CD4-positive, alpha-beta T cell (primary cell): ENCODE measurements at regions not wholly inside any gene's neighbourhood (a gene's known extent, or its start where the extent isn't known, plus 50 kb on each side); places are given as distances from the start of the nearest gene placed in this dataset.

Experiments
- ATAC-seq: fragments of 200-7000 bp; cut with Tn5 transposase; one replicate; pipeline ENCODE4 v1.10.0; 2022; ENCODE audit warnings: mild to moderate bottlenecking; ENCODE audit not compliant: poor library complexity
- CTCF ChIA-PET: fragments of 350-600 bp; sonication (Branson Sonifier 250); formaldehyde crosslinking; loops from one replicate; lab custom pipeline; 2021; ENCODE audit warnings: antibody characterized with exemption, inconsistent platforms; lab: Charles Lee
- POLR2A ChIA-PET: fragments of 350-600 bp; sonication (Branson Sonifier 250); formaldehyde crosslinking; loops from one replicate; lab custom pipeline; 2021; ENCODE audit warnings: antibody characterized with exemption, inconsistent platforms; lab: Charles Lee
- DNase-seq, 14 experiments: peaks; one replicate each; pipeline ENCODE4 v3.0.0-alpha.2; 2013 to 2020; ENCODE audit warnings: mixed read lengths in 2 of 14
- H3K27ac ChIP-seq, 2 donors: one replicate each; pipeline versions ENCODE4 v1.5.1 to v1.7.0; 2013; ENCODE audit warnings: low read length in 2 of 2, low read depth in 1 of 2, mild to moderate bottlenecking in 1 of 2
- H3K27me3 ChIP-seq, 2 experiments: 1 replicate in 1 of 2; 2 replicates in 1 of 2; pipeline versions ENCODE4 v1.6.1 to v1.7.0; 2013; ENCODE audit warnings: low read length in 2 of 2, control low read depth in 1 of 2, mild to moderate bottlenecking in 1 of 2, moderate library complexity in 1 of 2; ENCODE audit not compliant: insufficient read depth in 2 of 2, control insufficient read depth in 1 of 2
- H3K36me3 ChIP-seq: one replicate; pipeline ENCODE4 v1.6.1; 2013; ENCODE audit warnings: low read length, control low read depth; ENCODE audit not compliant: insufficient read depth
- H3K4me1 ChIP-seq: one replicate; pipeline ENCODE4 v1.6.1; 2013; ENCODE audit warnings: low read length, control low read depth; ENCODE audit not compliant: insufficient read depth
- H3K4me3 ChIP-seq: one replicate; pipeline ENCODE4 v1.5.1; 2013; ENCODE audit warnings: mild to moderate bottlenecking, low read length, moderate library complexity
- H3K9me3 ChIP-seq, 2 experiments: 1 replicate in 1 of 2; 2 replicates in 1 of 2; pipeline versions ENCODE4 v1.6.1 to v1.7.0; 2013; ENCODE audit warnings: low read length in 2 of 2, mild to moderate bottlenecking in 2 of 2, control low read depth in 1 of 2, moderate library complexity in 1 of 2; ENCODE audit not compliant: control insufficient read depth in 1 of 2, insufficient read depth in 1 of 2
- H3K27ac Mint-ChIP-seq: one replicate; pipeline ENCODE4 v1.8.0; 2020; ENCODE audit warnings: mixed read lengths
- H3K27me3 Mint-ChIP-seq: one replicate; pipeline ENCODE4 v1.8.0; 2021; ENCODE audit warnings: mixed read lengths
- H3K36me3 Mint-ChIP-seq: one replicate; pipeline ENCODE4 v1.8.0; 2021; ENCODE audit warnings: low read depth, mixed read lengths
- H3K4me1 Mint-ChIP-seq: one replicate; pipeline ENCODE4 v1.8.0; 2021; ENCODE audit warnings: low read depth, mixed read lengths
- H3K4me3 Mint-ChIP-seq: one replicate; pipeline ENCODE4 v1.8.0; 2020; ENCODE audit warnings: mild to moderate bottlenecking, mixed read lengths
- H3K9me3 Mint-ChIP-seq: one replicate; pipeline ENCODE4 v1.8.0; 2020; ENCODE audit warnings: mixed read lengths
- intact Hi-C, 2 experiments: fragments of 100-400 bp; cut with DNase I in 1 of 2; cut with micrococcal nuclease in 1 of 2; formaldehyde crosslinking; loops; one replicate each; pipeline versions ENCODE4 v1.15.1 to v1.9.0; 2023 to 2025; cut with DNase I, micrococcal nuclease
- TF ChIP-seq, protein P1 (sequence below): fragments of 200-600 bp; IDR thresholded peaks from one replicate; pipeline ENCODE4 v1.8.0; 2022; ENCODE audit warnings: antibody characterized with exemption, mild to moderate bottlenecking

DNA sequence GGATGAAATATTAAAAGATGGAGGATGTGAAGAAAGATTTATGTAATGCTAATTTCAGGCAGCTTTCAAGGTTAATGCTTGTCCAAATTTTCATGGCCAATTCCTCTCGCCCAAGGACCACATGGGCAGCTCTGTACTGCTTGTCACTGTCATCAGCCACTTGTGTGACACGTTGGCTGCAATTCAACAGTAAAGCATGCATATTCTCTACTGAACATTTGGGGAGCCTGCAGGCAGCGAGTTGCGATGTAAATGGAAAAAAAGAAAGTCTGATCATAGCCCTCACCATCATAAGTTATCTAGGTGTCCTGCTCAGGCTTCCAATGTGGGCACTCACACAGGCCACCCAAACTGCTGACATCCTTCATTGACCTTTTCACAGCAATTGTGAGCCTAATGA, 1026.8 kb upstream of the NR2F2 start:
- no peak overlapping the region for H3K4me3 ChIP-seq
- ATAC-seq (no peak), DNase-seq (no peak)
- no peak overlapping the region for H3K27ac ChIP-seq
- Mint-ChIP-seq H3K9me3 (no peaks in the 10 kb centered on the region), H3K27me3 (peaks cover 4% of the 10 kb centered on the region), H3K4me3 (no peak overlapping the region), H3K36me3 (no peaks in the 10 kb centered on the region), H3K4me1 (peaks cover 1% of the 10 kb centered on the region), H3K27ac (no peak overlapping the region)
- H3K27me3 ChIP-seq: no peaks in the 10 kb centered on the region
- ChIA-PET CTCF (no interaction called here), POLR2A (no interaction called here)
- TF ChIP-seq, protein P1, sequence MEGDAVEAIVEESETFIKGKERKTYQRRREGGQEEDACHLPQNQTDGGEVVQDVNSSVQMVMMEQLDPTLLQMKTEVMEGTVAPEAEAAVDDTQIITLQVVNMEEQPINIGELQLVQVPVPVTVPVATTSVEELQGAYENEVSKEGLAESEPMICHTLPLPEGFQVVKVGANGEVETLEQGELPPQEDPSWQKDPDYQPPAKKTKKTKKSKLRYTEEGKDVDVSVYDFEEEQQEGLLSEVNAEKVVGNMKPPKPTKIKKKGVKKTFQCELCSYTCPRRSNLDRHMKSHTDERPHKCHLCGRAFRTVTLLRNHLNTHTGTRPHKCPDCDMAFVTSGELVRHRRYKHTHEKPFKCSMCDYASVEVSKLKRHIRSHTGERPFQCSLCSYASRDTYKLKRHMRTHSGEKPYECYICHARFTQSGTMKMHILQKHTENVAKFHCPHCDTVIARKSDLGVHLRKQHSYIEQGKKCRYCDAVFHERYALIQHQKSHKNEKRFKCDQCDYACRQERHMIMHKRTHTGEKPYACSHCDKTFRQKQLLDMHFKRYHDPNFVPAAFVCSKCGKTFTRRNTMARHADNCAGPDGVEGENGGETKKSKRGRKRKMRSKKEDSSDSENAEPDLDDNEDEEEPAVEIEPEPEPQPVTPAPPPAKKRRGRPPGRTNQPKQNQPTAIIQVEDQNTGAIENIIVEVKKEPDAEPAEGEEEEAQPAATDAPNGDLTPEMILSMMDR: no peak
- intact Hi-C loops: no loop called here
- no peaks in the 10 kb centered on the region for H3K36me3 ChIP-seq
- H3K9me3 ChIP-seq: no peaks in the 10 kb centered on the region
- peaks cover under 1% of the 10 kb centered on the region for H3K4me1 ChIP-seq

DNA sequence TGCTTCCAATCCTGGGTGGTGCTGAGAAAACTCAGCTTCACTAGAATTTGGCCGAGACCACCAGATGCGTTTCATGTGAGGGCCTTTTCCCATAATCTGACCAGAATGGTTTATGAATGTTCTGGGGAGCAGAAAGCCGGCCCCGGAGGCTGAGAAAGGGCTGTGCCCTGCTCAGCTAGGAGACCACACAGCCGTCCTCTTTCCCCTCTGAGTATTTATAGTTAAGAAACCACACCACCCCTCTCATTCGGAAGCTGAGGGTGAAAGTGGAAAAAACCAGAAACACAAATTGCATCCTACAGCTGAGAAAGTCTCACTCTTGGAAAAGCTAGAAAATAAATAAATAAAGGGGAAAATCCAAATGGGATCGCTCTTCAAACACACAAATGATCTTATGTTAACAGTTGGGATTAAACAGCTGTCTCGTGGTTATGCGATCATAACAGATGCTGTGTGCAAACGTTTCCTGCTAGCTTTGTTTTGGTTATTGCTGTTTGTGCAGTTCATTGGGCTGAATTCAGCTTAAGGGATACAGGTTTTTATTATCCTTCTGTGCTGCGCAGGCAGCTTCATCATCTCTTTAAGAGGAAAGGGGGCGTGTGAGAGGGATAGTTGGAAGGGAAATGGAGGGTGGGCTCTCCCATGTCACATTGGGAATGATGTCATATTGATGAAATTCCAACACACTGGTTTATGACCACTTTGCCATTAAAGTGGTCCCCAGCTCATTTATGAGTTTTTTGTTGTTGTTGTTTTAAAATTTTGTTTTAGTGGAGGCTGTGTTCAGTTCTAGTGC, 1026.2 kb upstream of the NR2F2 start:
- H3K36me3 Mint-ChIP-seq: no peaks in the 10 kb centered on the region
- Histone ChIP-seq H3K27me3 (no peaks in the 10 kb centered on the region), H3K27ac (no peak overlapping the region), H3K4me3 (no peak overlapping the region), H3K36me3 (no peaks in the 10 kb centered on the region), H3K9me3 (no peaks in the 10 kb centered on the region), H3K4me1 (no peaks in the 10 kb centered on the region)
- H3K4me3 Mint-ChIP-seq: no peak overlapping the region
- no peak overlapping the region for H3K27ac Mint-ChIP-seq
- CTCF ChIA-PET: interaction anchor here (0.9 kb wide), 1 partner anchor 39 kb away, joined by 3 read pairs; no protein-coding TSS in a partner anchor
- H3K9me3 Mint-ChIP-seq: no peaks in the 10 kb centered on the region
- DNase-seq: no peak
- H3K27me3 Mint-ChIP-seq: peaks cover 4% of the 10 kb centered on the region
- intact Hi-C loops: no loop called here
- POLR2A ChIA-PET: no interaction called here
- H3K4me1 Mint-ChIP-seq: no peaks in the 10 kb centered on the region
- TF ChIP-seq, protein P1: no peak
- no peak for ATAC-seq

DNA sequence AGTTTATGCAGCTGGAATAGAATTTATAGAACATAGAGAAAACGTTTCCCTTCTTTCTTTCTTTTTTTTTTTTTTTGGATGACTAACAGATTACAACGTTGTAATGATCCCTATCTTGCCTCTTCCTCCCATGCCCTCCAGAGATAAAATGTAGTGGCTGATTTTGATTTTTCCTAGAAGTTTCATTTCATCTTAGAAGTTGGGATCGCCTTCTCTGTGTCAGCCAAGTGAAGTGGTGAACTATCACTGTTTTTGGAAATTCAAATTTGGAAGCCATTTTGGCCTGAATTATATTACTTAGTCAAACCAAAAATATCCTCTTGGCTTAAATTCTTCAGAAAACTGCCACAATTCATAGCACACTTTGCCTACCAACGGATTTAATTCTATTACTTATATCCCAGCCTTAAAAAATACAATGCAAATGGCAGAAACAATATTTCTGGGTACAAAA, 1025.5 kb upstream of the NR2F2 start:
- intact Hi-C loops: no loop called here
- ATAC-seq (no peak), DNase-seq (no peak)
- no peaks in the 10 kb centered on the region for H3K27me3 ChIP-seq
- H3K36me3 ChIP-seq: no peaks in the 10 kb centered on the region
- Mint-ChIP-seq H3K27me3 (peaks cover 4% of the 10 kb centered on the region), H3K4me1 (no peaks in the 10 kb centered on the region), H3K27ac (no peak overlapping the region), H3K9me3 (no peaks in the 10 kb centered on the region), H3K4me3 (no peak overlapping the region), H3K36me3 (no peaks in the 10 kb centered on the region)
- no peaks in the 10 kb centered on the region for H3K9me3 ChIP-seq
- TF ChIP-seq, protein P1: no peak
- no peaks in the 10 kb centered on the region for H3K4me1 ChIP-seq
- H3K27ac ChIP-seq: no peak overlapping the region
- no peak overlapping the region for H3K4me3 ChIP-seq
- CTCF ChIA-PET: interaction anchor here (0.9 kb wide), 1 partner anchor 39 kb away, joined by 3 read pairs; no protein-coding TSS in a partner anchor
- POLR2A ChIA-PET: no interaction called here
